ENCODE measurements at regions not wholly inside any gene's neighbourhood (a gene's known extent, or its start where the extent isn't known, plus 50 kb on each side); places are given as distances from the start of the nearest gene placed in this dataset.

DNA sequence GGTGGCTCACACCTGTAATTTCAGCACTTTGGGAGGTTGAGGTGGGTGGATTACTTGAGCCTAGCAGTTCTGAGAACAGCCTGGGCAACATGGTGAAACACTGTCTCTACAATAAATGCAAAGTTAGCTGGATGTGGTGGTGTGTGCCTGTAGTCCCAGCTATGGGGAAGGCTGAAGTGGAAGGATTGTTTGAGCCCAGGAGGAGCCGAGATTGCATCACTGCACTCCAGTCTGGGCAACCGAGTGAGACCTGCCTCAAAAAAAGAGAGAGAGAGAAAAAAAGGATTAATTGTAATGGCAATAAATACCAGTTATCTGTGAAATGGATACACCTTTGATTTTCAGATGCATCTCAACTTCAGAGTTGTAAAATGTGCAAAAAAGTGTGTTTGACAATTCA, 58.8 kb downstream of the SPRY1 start:
- Histone ChIP-seq H3K27me3 (ENCODE audit: insufficient read depth, low read depth) (no peaks in the 10 kb centered on the region), H3K36me3 (ENCODE audit: insufficient read depth) (no peaks in the 10 kb centered on the region), H3K9ac (no peak overlapping the region)

DNA sequence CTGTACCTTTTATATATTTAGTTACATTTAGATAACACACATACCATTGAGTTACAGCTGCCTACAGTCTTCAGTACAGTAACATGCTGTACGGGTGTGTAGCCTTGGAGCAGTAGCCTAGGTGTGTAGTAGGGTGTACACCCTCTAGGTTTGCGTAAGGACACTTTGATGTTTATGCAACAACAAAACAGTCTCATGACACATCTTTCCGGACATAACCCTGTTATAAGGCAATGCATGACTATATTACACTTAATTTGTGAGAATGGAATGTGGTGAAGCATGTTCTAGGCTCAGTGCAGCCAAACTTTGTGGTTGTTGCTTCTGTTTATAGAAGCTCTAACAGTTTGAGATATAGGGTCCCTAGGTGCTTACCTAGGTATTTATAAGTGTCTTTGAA, 65.4 kb downstream of the SPRY1 start:
- Histone ChIP-seq H3K27ac (no peak overlapping the region), H3K4me2 (no peak overlapping the region)

More for the DNA sequence above, 58.8 kb downstream of the SPRY1 start:
- TF ChIP-seq, protein P1, sequence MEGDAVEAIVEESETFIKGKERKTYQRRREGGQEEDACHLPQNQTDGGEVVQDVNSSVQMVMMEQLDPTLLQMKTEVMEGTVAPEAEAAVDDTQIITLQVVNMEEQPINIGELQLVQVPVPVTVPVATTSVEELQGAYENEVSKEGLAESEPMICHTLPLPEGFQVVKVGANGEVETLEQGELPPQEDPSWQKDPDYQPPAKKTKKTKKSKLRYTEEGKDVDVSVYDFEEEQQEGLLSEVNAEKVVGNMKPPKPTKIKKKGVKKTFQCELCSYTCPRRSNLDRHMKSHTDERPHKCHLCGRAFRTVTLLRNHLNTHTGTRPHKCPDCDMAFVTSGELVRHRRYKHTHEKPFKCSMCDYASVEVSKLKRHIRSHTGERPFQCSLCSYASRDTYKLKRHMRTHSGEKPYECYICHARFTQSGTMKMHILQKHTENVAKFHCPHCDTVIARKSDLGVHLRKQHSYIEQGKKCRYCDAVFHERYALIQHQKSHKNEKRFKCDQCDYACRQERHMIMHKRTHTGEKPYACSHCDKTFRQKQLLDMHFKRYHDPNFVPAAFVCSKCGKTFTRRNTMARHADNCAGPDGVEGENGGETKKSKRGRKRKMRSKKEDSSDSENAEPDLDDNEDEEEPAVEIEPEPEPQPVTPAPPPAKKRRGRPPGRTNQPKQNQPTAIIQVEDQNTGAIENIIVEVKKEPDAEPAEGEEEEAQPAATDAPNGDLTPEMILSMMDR (conservative IDR thresholded peaks at IDR 0.05; ENCODE audit: low read depth, low read length) = no peak
- Histone ChIP-seq H3K4me3 (IDR thresholded peaks at IDR 0.05; ENCODE audit: insufficient read depth, low read depth, low read length) (no peak overlapping the region), H3K79me2 (ENCODE audit: insufficient read depth, low read depth) (no peaks in the 10 kb centered on the region), H2AFZ (ENCODE audit: low read depth) (no peak overlapping the region), H3K27ac (no peak overlapping the region), H3K4me1 (ENCODE audit: low read depth, poor library complexity, severe bottlenecking) (peaks cover 32% of the 10 kb centered on the region), H3K4me2 (no peak overlapping the region), H4K20me1 (ENCODE audit: insufficient read depth) (no peaks in the 10 kb centered on the region)

DNA sequence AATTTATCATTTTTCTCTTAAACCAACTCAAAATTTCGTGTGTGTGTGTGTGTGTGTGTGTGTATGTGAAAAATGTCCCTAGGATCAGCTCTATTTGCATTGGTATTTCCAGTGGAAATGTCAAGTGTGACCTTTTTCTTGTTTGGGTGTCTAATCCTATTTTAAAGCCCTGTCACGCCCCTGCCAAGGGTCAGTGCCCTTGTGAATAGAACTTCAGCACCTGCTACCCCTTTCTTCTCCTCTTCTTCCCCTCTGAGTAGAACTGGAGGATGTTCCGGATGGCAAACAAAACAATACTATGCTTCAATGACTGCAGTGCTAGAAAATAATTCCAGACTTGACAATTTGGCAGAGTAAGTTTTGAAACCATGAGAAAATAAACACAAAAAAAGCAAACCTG, 67.3 kb downstream of the SPRY1 start:
- no peak overlapping the region for H2AFZ ChIP-seq (ENCODE audit: low read depth)
- TF ChIP-seq, protein P1 (conservative IDR thresholded peaks at IDR 0.05; ENCODE audit: low read depth, low read length) = no peak
- no peak overlapping the region for H3K4me3 ChIP-seq (IDR thresholded peaks at IDR 0.05; ENCODE audit: insufficient read depth, low read depth, low read length)
- no peaks in the 10 kb centered on the region for H3K36me3 ChIP-seq (ENCODE audit: insufficient read depth)
- no peak overlapping the region for H3K27ac ChIP-seq
- H3K9ac ChIP-seq = no peak overlapping the region
- no peaks in the 10 kb centered on the region for H3K27me3 ChIP-seq (ENCODE audit: insufficient read depth, low read depth)
- H3K79me2 ChIP-seq (ENCODE audit: insufficient read depth, low read depth) = no peaks in the 10 kb centered on the region
- H3K4me2 ChIP-seq = no peak overlapping the region
- no peaks in the 10 kb centered on the region for H3K4me1 ChIP-seq (ENCODE audit: low read depth, poor library complexity, severe bottlenecking)
- H4K20me1 ChIP-seq (ENCODE audit: insufficient read depth) = no peaks in the 10 kb centered on the region

More for the DNA sequence above, 65.4 kb downstream of the SPRY1 start:
- no peak overlapping the region for H3K4me3 ChIP-seq (IDR thresholded peaks at IDR 0.05; ENCODE audit: insufficient read depth, low read depth, low read length)
- TF ChIP-seq, protein P1 (conservative IDR thresholded peaks at IDR 0.05; ENCODE audit: low read depth, low read length) = no peak
- no peaks in the 10 kb centered on the region for H3K36me3 ChIP-seq (ENCODE audit: insufficient read depth)
- H2AFZ ChIP-seq (ENCODE audit: low read depth) = no peak overlapping the region
- no peaks in the 10 kb centered on the region for H3K4me1 ChIP-seq (ENCODE audit: low read depth, poor library complexity, severe bottlenecking)
- H3K9ac ChIP-seq = no peak overlapping the region
- H4K20me1 ChIP-seq (ENCODE audit: insufficient read depth) = no peaks in the 10 kb centered on the region
- H3K79me2 ChIP-seq (ENCODE audit: insufficient read depth, low read depth) = no peaks in the 10 kb centered on the region
- H3K27me3 ChIP-seq (ENCODE audit: insufficient read depth, low read depth) = no peaks in the 10 kb centered on the region

DNA sequence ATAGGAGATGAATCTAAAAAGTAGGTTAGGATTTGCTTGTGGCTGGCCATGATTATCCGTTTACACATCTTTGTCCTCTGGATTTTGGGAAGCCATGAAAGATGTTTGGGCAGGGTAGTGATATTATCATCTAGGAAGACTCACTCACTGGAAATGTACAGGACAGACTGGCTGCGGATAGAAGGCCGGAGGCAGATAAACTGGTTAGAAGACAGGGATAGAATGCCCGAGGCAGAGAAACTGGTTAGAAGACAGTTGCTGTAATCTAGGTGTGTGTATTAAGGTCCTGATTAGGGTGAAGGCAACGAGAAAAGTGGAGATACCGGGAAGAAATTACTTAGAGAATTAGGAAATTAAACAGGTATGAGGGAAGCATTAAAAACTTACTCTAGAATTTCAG, 68.8 kb downstream of the SPRY1 start:
- no peaks in the 10 kb centered on the region for H3K27me3 ChIP-seq (ENCODE audit: insufficient read depth, low read depth)
- H3K4me1 ChIP-seq (ENCODE audit: low read depth, poor library complexity, severe bottlenecking) = no peaks in the 10 kb centered on the region
- TF ChIP-seq, protein P1 (conservative IDR thresholded peaks at IDR 0.05; ENCODE audit: low read depth, low read length) = no peak
- H3K4me2 ChIP-seq = no peak overlapping the region
- H3K36me3 ChIP-seq (ENCODE audit: insufficient read depth) = no peaks in the 10 kb centered on the region
- no peak overlapping the region for H2AFZ ChIP-seq (ENCODE audit: low read depth)
- H3K4me3 ChIP-seq (IDR thresholded peaks at IDR 0.05; ENCODE audit: insufficient read depth, low read depth, low read length) = no peak overlapping the region
- H3K27ac ChIP-seq = no peak overlapping the region
- H4K20me1 ChIP-seq (ENCODE audit: insufficient read depth) = no peaks in the 10 kb centered on the region
- no peak overlapping the region for H3K9ac ChIP-seq
- H3K79me2 ChIP-seq (ENCODE audit: insufficient read depth, low read depth) = no peaks in the 10 kb centered on the region

All from KMS-11 (cell line).